Fibroblast of pulmonary artery (primary cell): ENCODE measurements at regions not wholly inside any gene's neighbourhood (a gene's known extent, or its start where the extent isn't known, plus 50 kb on each side); places are given as distances from the start of the nearest gene placed in this dataset.

Experiments used
- DNase-seq: peaks from one replicate; pipeline ENCODE4 v3.0.0-alpha.2; 2010; ENCODE audit warnings: low read depth
- H3K4me3 ChIP-seq: replicated peaks from 2 replicates; pipeline ENCODE4 v1.5.1; 2011; ENCODE audit warnings: low read depth, mild to moderate bottlenecking, control low read depth, low read length, moderate library complexity
- CTCF ChIP-seq: IDR thresholded peaks from 2 replicates; pipeline ENCODE4 v1.5.1; 2011; ENCODE audit warnings: mild to moderate bottlenecking, control low read depth, low read length, inconsistent platforms; ENCODE audit errors: missing control alignments

GRCh38 chr13:97057176-97057575 is 62.9 kb upstream of the OXGR1 start:
- TF ChIP-seq CTCF: no peak
- H3K4me3 ChIP-seq: no peak overlapping the region
- no peak for DNase-seq

GRCh38 chr13:97058391-97058790 is 64.1 kb upstream of the OXGR1 start:
- H3K4me3 ChIP-seq: no peak overlapping the region
- no peak for TF ChIP-seq CTCF
- DNase-seq: no peak

GRCh38 chr13:97058926-97059325 is 64.7 kb upstream of the OXGR1 start:
- H3K4me3 ChIP-seq: no peak overlapping the region
- TF ChIP-seq CTCF: no peak
- DNase-seq: no peak

- peak; percentile 13 for DNase-seq
- peak; percentile 17 for TF ChIP-seq CTCF
- no peak overlapping the region for H3K4me3 ChIP-seq
These were observed 73.0 kb upstream of the OXGR1 start for GRCh38 chr13:97067017-97067895.

- H3K4me3 ChIP-seq: no peak overlapping the region
- no peak for TF ChIP-seq CTCF
- DNase-seq: no peak
These were observed 73.9 kb upstream of the OXGR1 start for GRCh38 chr13:97068151-97068550.

GRCh38 chr13:97069050-97069815 is 75.0 kb upstream of the OXGR1 start:
- no peak for DNase-seq
- no peak overlapping the region for H3K4me3 ChIP-seq
- no peak for TF ChIP-seq CTCF
